Activated naive CD8-positive, alpha-beta T cell treated with anti-CD3 and anti-CD28 coated beads for 36 hours (primary cell): ENCODE measurements at regions not wholly inside any gene's neighbourhood (a gene's known extent, or its start where the extent isn't known, plus 50 kb on each side); places are given as distances from the start of the nearest gene placed in this dataset.

Experiments used
- DNase-seq: peaks from one replicate; pipeline ENCODE4 v3.0.0; 2021
- H3K27ac Mint-ChIP-seq: one replicate; pipeline ENCODE4 v1.8.0; 2022; ENCODE audit warnings: mild to moderate bottlenecking, moderate library complexity, mixed read lengths
- H3K27me3 Mint-ChIP-seq: one replicate; pipeline ENCODE4 v1.8.0; 2022; ENCODE audit warnings: mild to moderate bottlenecking, mixed read lengths
- H3K36me3 Mint-ChIP-seq: one replicate; pipeline ENCODE4 v1.8.0; 2021; ENCODE audit warnings: mild to moderate bottlenecking, mixed read lengths
- H3K4me1 Mint-ChIP-seq: one replicate; pipeline ENCODE4 v1.8.0; 2021; ENCODE audit warnings: mixed read lengths
- H3K4me3 Mint-ChIP-seq: one replicate; pipeline ENCODE4 v1.8.0; 2022; ENCODE audit warnings: mild to moderate bottlenecking, moderate library complexity, mixed read lengths
- H3K9me3 Mint-ChIP-seq: one replicate; pipeline ENCODE4 v1.8.0; 2022; ENCODE audit warnings: mixed read lengths

- Mint-ChIP-seq H3K9me3 (peaks cover 8% of the 10 kb centered on the region), H3K36me3 (no peaks in the 10 kb centered on the region), H3K4me3 (no peak overlapping the region), H3K4me1 (no peaks in the 10 kb centered on the region), H3K27ac (no peak overlapping the region), H3K27me3 (no peaks in the 10 kb centered on the region)
- DNase-seq, result no peak
These were observed 429.2 kb downstream of the FIGN start for GRCh38 chr2:163306647-163307046.

- peaks cover 2% of the 10 kb centered on the region for H3K9me3 Mint-ChIP-seq
- H3K27ac Mint-ChIP-seq, result no peak overlapping the region
These were observed 433.7 kb downstream of the FIGN start for GRCh38 chr2:163302141-163302540.

GRCh38 chr2:163291790-163292189, 444.0 kb downstream of the FIGN start:
- H3K4me1 Mint-ChIP-seq, result no peaks in the 10 kb centered on the region

More at GRCh38 chr2:163302141-163302540, 433.7 kb downstream of the FIGN start:
- no peak for DNase-seq
- Mint-ChIP-seq H3K4me3 (no peak overlapping the region), H3K27me3 (no peaks in the 10 kb centered on the region), H3K36me3 (no peaks in the 10 kb centered on the region), H3K4me1 (no peaks in the 10 kb centered on the region)

GRCh38 chr2:163281717-163282116, 443.1 kb upstream of the KCNH7 start:
- Mint-ChIP-seq H3K4me3 (no peak overlapping the region), H3K27ac (no peak overlapping the region), H3K36me3 (no peaks in the 10 kb centered on the region), H3K9me3 (peaks cover 7% of the 10 kb centered on the region), H3K27me3 (no peaks in the 10 kb centered on the region), H3K4me1 (no peaks in the 10 kb centered on the region)
- DNase-seq, result no peak

More at GRCh38 chr2:163291790-163292189, 444.0 kb downstream of the FIGN start:
- H3K9me3 Mint-ChIP-seq, result no peaks in the 10 kb centered on the region
- H3K4me3 Mint-ChIP-seq, result no peak overlapping the region
- H3K36me3 Mint-ChIP-seq, result no peaks in the 10 kb centered on the region
- no peak overlapping the region for H3K27ac Mint-ChIP-seq
- no peak for DNase-seq
- H3K27me3 Mint-ChIP-seq, result no peaks in the 10 kb centered on the region

GRCh38 chr2:163269374-163270021, 430.9 kb upstream of the KCNH7 start:
- Mint-ChIP-seq H3K4me1 (no peaks in the 10 kb centered on the region), H3K27me3 (no peaks in the 10 kb centered on the region)

GRCh38 chr2:163266772-163267171, 428.2 kb upstream of the KCNH7 start:
- H3K4me3 Mint-ChIP-seq, result no peak overlapping the region
- H3K36me3 Mint-ChIP-seq, result no peaks in the 10 kb centered on the region
- H3K27ac Mint-ChIP-seq, result no peak overlapping the region
- H3K27me3 Mint-ChIP-seq, result no peaks in the 10 kb centered on the region
- no peak for DNase-seq
- peaks cover 2% of the 10 kb centered on the region for H3K9me3 Mint-ChIP-seq
- no peaks in the 10 kb centered on the region for H3K4me1 Mint-ChIP-seq

More at GRCh38 chr2:163269374-163270021, 430.9 kb upstream of the KCNH7 start:
- H3K9me3 Mint-ChIP-seq, result peaks cover 21% of the 10 kb centered on the region
- H3K27ac Mint-ChIP-seq, result no peak overlapping the region
- no peak overlapping the region for H3K4me3 Mint-ChIP-seq
- peaks cover 1% of the 10 kb centered on the region for H3K36me3 Mint-ChIP-seq
- DNase-seq, result no peak

- Mint-ChIP-seq H3K9me3 (peaks cover 2% of the 10 kb centered on the region), H3K4me1 (no peaks in the 10 kb centered on the region), H3K27me3 (no peaks in the 10 kb centered on the region), H3K36me3 (no peaks in the 10 kb centered on the region), H3K4me3 (no peak overlapping the region), H3K27ac (no peak overlapping the region)
- DNase-seq, result no peak
These were observed 427.0 kb upstream of the KCNH7 start for GRCh38 chr2:163265562-163265961.

- DNase-seq, result no peak
- H3K4me1 Mint-ChIP-seq, result no peaks in the 10 kb centered on the region
- no peak overlapping the region for H3K4me3 Mint-ChIP-seq
- H3K27ac Mint-ChIP-seq, result no peak overlapping the region
- H3K27me3 Mint-ChIP-seq, result no peaks in the 10 kb centered on the region
- H3K36me3 Mint-ChIP-seq, result no peaks in the 10 kb centered on the region
- peaks cover under 1% of the 10 kb centered on the region for H3K9me3 Mint-ChIP-seq
These were observed 425.8 kb upstream of the KCNH7 start for GRCh38 chr2:163264341-163264740.

GRCh38 chr2:163259489-163259888, 420.9 kb upstream of the KCNH7 start:
- Mint-ChIP-seq H3K36me3 (no peaks in the 10 kb centered on the region), H3K4me3 (no peak overlapping the region), H3K27ac (no peak overlapping the region), H3K9me3 (peaks cover 1% of the 10 kb centered on the region), H3K4me1 (no peaks in the 10 kb centered on the region), H3K27me3 (no peaks in the 10 kb centered on the region)
- DNase-seq, result no peak

GRCh38 chr2:163255086-163255485, 416.5 kb upstream of the KCNH7 start:
- Mint-ChIP-seq H3K27ac (no peak overlapping the region), H3K36me3 (no peaks in the 10 kb centered on the region), H3K27me3 (no peaks in the 10 kb centered on the region), H3K4me3 (no peak overlapping the region), H3K9me3 (peaks cover 1% of the 10 kb centered on the region), H3K4me1 (no peaks in the 10 kb centered on the region)
- DNase-seq, result no peak

- peaks cover 1% of the 10 kb centered on the region for H3K9me3 Mint-ChIP-seq
- no peaks in the 10 kb centered on the region for H3K36me3 Mint-ChIP-seq
- H3K27ac Mint-ChIP-seq, result no peak overlapping the region
- H3K4me3 Mint-ChIP-seq, result no peak overlapping the region
- no peaks in the 10 kb centered on the region for H3K27me3 Mint-ChIP-seq
- H3K4me1 Mint-ChIP-seq, result no peaks in the 10 kb centered on the region
- no peak for DNase-seq
These were observed 415.2 kb upstream of the KCNH7 start for GRCh38 chr2:163253621-163254285.

- Mint-ChIP-seq H3K4me3 (no peak overlapping the region), H3K4me1 (no peaks in the 10 kb centered on the region), H3K9me3 (peaks cover 1% of the 10 kb centered on the region), H3K36me3 (no peaks in the 10 kb centered on the region), H3K27me3 (no peaks in the 10 kb centered on the region), H3K27ac (no peak overlapping the region)
- no peak for DNase-seq
These were observed 413.6 kb upstream of the KCNH7 start for GRCh38 chr2:163252199-163252598.

GRCh38 chr2:163248376-163249253, 410.0 kb upstream of the KCNH7 start:
- Mint-ChIP-seq H3K27me3 (no peaks in the 10 kb centered on the region), H3K27ac (no peak overlapping the region), H3K4me3 (no peak overlapping the region), H3K36me3 (no peaks in the 10 kb centered on the region), H3K9me3 (no peaks in the 10 kb centered on the region), H3K4me1 (no peaks in the 10 kb centered on the region)
- no peak for DNase-seq

GRCh38 chr2:163247847-163248220, 409.3 kb upstream of the KCNH7 start:
- Mint-ChIP-seq H3K27ac (no peak overlapping the region), H3K27me3 (no peaks in the 10 kb centered on the region), H3K9me3 (no peaks in the 10 kb centered on the region), H3K4me3 (no peak overlapping the region), H3K36me3 (no peaks in the 10 kb centered on the region), H3K4me1 (no peaks in the 10 kb centered on the region)
- no peak for DNase-seq

- Mint-ChIP-seq H3K4me3 (no peak overlapping the region), H3K36me3 (no peaks in the 10 kb centered on the region), H3K9me3 (no peaks in the 10 kb centered on the region), H3K4me1 (no peaks in the 10 kb centered on the region), H3K27me3 (no peaks in the 10 kb centered on the region), H3K27ac (no peak overlapping the region)
- no peak for DNase-seq
These were observed 408.7 kb upstream of the KCNH7 start for GRCh38 chr2:163247156-163247846.
